WERI-Rb-1 (cell line): ENCODE measurements at regions not wholly inside any gene's neighbourhood (a gene's known extent, or its start where the extent isn't known, plus 50 kb on each side); places are given as distances from the start of the nearest gene placed in this dataset.

ENCODE experiments used
- DNase-seq: peaks from one replicate; pipeline ENCODE4 v3.0.0-alpha.2; 2020
- H3K27ac ChIP-seq: fragments of 250-450 bp; sonication (Bioruptor Pico); 2 replicates; pipeline ENCODE4 v1.5.1; 2020; ENCODE audit warnings: mild to moderate bottlenecking, moderate library complexity
- H3K27me3 ChIP-seq: fragments of 250-450 bp; sonication (Bioruptor Pico); 2 replicates; pipeline ENCODE4 v1.5.1; 2021; ENCODE audit warnings: mild to moderate bottlenecking, low read depth, moderate library complexity; ENCODE audit not compliant: insufficient read depth, severe bottlenecking
- H3K36me3 ChIP-seq: fragments of 250-450 bp; sonication (Bioruptor Pico); 2 replicates; pipeline ENCODE4 v1.5.1; 2020; ENCODE audit warnings: mild to moderate bottlenecking, moderate library complexity
- H3K4me3 ChIP-seq: 2 replicates; pipeline ENCODE4 v1.5.1; 2011; ENCODE audit warnings: low read depth, mild to moderate bottlenecking, control low read depth, low read length
- H3K9me3 ChIP-seq: fragments of 250-450 bp; sonication (Bioruptor Pico); 2 replicates; pipeline ENCODE4 v1.5.1; 2021; ENCODE audit warnings: mild to moderate bottlenecking, moderate library complexity; ENCODE audit not compliant: severe bottlenecking
- CTCF ChIP-seq: IDR thresholded peaks from 2 replicates; pipeline ENCODE4 v1.5.1; 2011; ENCODE audit warnings: low read depth, mild to moderate bottlenecking, control low read depth, inconsistent platforms, low read length

- Histone ChIP-seq H3K4me3 (no peak overlapping the region), H3K27ac (no peak overlapping the region), H3K27me3 (peaks cover 33% of the 10 kb centered on the region), H3K9me3 (no peaks in the 10 kb centered on the region), H3K36me3 (no peaks in the 10 kb centered on the region)
- no peak for DNase-seq
- TF ChIP-seq CTCF, result no peak
Observed at GRCh38 chrX:99468993-99469392, 941.1 kb downstream of the PCDH19 start.

- peaks cover 14% of the 10 kb centered on the region for H3K27me3 ChIP-seq
- H3K36me3 ChIP-seq, result no peaks in the 10 kb centered on the region
- no peak for TF ChIP-seq CTCF
- no peak overlapping the region for H3K27ac ChIP-seq
- DNase-seq, result no peak
- no peak overlapping the region for H3K4me3 ChIP-seq
- H3K9me3 ChIP-seq, result no peaks in the 10 kb centered on the region
Observed at GRCh38 chrX:99461223-99461622, 948.9 kb downstream of the PCDH19 start.

- no peak for TF ChIP-seq CTCF
- Histone ChIP-seq H3K27me3 (no peaks in the 10 kb centered on the region), H3K9me3 (no peaks in the 10 kb centered on the region), H3K36me3 (no peaks in the 10 kb centered on the region), H3K4me3 (no peak overlapping the region), H3K27ac (no peak overlapping the region)
- no peak for DNase-seq
Observed at GRCh38 chrX:99445336-99445735, 964.7 kb downstream of the PCDH19 start.

GRCh38 chrX:99421796-99422195 is 988.3 kb downstream of the PCDH19 start:
- no peak for TF ChIP-seq CTCF
- no peak for DNase-seq
- Histone ChIP-seq H3K27me3 (peaks cover 3% of the 10 kb centered on the region), H3K9me3 (no peaks in the 10 kb centered on the region), H3K27ac (no peak overlapping the region), H3K36me3 (no peaks in the 10 kb centered on the region), H3K4me3 (no peak overlapping the region)

GRCh38 chrX:99415470-99415869 is 994.6 kb downstream of the PCDH19 start:
- DNase-seq, result no peak
- H3K4me3 ChIP-seq, result no peak overlapping the region
- H3K9me3 ChIP-seq, result no peaks in the 10 kb centered on the region
- H3K27ac ChIP-seq, result no peak overlapping the region
- H3K27me3 ChIP-seq, result peaks cover 4% of the 10 kb centered on the region
- no peak for TF ChIP-seq CTCF
- H3K36me3 ChIP-seq, result no peaks in the 10 kb centered on the region

GRCh38 chrX:99413317-99413716 is 996.8 kb downstream of the PCDH19 start:
- H3K27me3 ChIP-seq, result peaks cover 4% of the 10 kb centered on the region
- no peaks in the 10 kb centered on the region for H3K9me3 ChIP-seq
- no peak for TF ChIP-seq CTCF
- no peak overlapping the region for H3K4me3 ChIP-seq
- H3K27ac ChIP-seq, result no peak overlapping the region
- no peak for DNase-seq
- H3K36me3 ChIP-seq, result no peaks in the 10 kb centered on the region
